BLaER1 treated with 17β-estradiol and CSF1 and Interleukin-3, amounts not matched to agents 10 nM and 100 nM (cell line): ENCODE measurements at regions not wholly inside any gene's neighbourhood (a gene's known extent, or its start where the extent isn't known, plus 50 kb on each side); places are given as distances from the start of the nearest gene placed in this dataset.

Experiments
- H3K27ac ChIP-seq, 11 experiments: shearing (Covaris generic); formaldehyde crosslinking; 2 replicates each; pipeline ENCODE4 v1.8.1; 2022
- H3K27me3 ChIP-seq, 11 experiments: shearing (Covaris generic); formaldehyde crosslinking; 2 replicates each; pipeline ENCODE4 v1.8.1; 2022
- H3K36me3 ChIP-seq, 11 experiments: shearing (Covaris generic); formaldehyde crosslinking; 2 replicates each; pipeline ENCODE4 v1.8.1; 2022
- H3K4me1 ChIP-seq, 10 experiments: shearing (Covaris generic); formaldehyde crosslinking; 2 replicates each; pipeline ENCODE4 v1.8.1; 2022
- H3K4me2 ChIP-seq, 11 experiments: shearing (Covaris generic); formaldehyde crosslinking; 2 replicates each; pipeline ENCODE4 v1.8.1; 2022
- H3K4me3 ChIP-seq, 10 experiments: shearing (Covaris generic); formaldehyde crosslinking; 2 replicates each; pipeline ENCODE4 v1.8.1; 2022
- H3K9ac ChIP-seq, 11 experiments: shearing (Covaris generic); formaldehyde crosslinking; 2 replicates each; pipeline ENCODE4 v1.8.1; 2022
- H3K9me3 ChIP-seq, 11 experiments: shearing (Covaris generic); formaldehyde crosslinking; replicated peaks in 1 of 11; 2 replicates each; pipeline ENCODE4 v1.8.1; 2022
- H4K20me1 ChIP-seq, 11 experiments: shearing (Covaris generic); formaldehyde crosslinking; 2 replicates each; pipeline ENCODE4 v1.8.1; 2022
- Cebpa-rat ChIP-seq, 11 experiments: shearing (Covaris generic); IDR thresholded peaks; 2 replicates each; pipeline ENCODE4 v1.8.1; 2022

- no peaks in the 10 kb centered on the region for H4K20me1 ChIP-seq
- H3K4me3 ChIP-seq = no peak overlapping the region
- TF ChIP-seq Cebpa-rat (IDR thresholded peaks at IDR 0.05) = no peak
- no peak overlapping the region for H3K9ac ChIP-seq
- H3K27me3 ChIP-seq = no peaks in the 10 kb centered on the region
- H3K4me2 ChIP-seq = no peak overlapping the region
- H3K9me3 ChIP-seq = no peaks in the 10 kb centered on the region
- no peaks in the 10 kb centered on the region for H3K36me3 ChIP-seq
- H3K27ac ChIP-seq = no peak overlapping the region
- H3K4me1 ChIP-seq = no peaks in the 10 kb centered on the region
Measured at GRCh38 chr2:13021470-13021957, 304.8 kb downstream of the TRIB2 start.

DNA sequence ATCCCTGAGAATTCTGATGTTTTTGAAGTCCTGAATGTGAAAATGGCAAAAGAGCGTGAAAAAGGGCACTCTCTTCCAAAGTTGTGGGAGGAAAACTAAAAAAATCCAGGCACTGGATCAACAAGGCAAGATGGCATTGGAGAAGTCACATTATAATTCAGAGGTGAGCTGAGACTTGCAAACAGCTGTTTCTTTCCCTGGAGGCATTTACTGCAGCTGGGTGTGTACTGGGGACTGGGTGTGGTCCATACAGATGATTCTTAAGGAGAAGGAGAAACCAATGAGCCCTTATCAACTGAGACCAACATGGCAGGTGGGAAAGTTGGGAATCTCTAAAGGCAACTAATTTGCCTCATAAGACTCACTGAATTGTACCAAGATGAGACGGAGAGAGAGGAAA is 313.9 kb downstream of the TRIB2 start:
- H3K4me2 ChIP-seq = no peak overlapping the region
- TF ChIP-seq Cebpa-rat (IDR thresholded peaks at IDR 0.05) = no peak
- H3K27me3 ChIP-seq = no peaks in the 10 kb centered on the region

DNA sequence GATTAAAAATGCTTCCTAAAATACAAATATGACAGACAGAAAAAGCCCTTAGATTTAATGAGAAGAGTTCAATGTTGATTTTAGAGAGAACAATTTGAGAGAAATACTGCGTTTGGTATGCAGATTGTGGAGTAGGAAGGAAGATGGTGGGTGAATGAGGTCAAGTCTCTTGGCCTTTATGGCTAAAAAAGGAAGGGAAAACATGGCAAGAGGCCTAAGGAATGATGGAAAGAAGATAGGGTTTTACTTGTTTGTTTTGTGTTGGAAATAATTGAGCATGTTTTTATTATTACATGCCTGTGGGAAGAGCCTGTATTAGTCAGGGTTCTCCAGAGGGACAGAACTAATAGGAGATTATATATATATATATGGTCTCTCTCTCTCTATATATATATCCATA is 318.1 kb downstream of the TRIB2 start:
- no peaks in the 10 kb centered on the region for H3K4me1 ChIP-seq

More for the DNA sequence above, 313.9 kb downstream of the TRIB2 start:
- Histone ChIP-seq H3K27ac (no peak overlapping the region), H3K36me3 (no peaks in the 10 kb centered on the region), H3K9ac (no peak overlapping the region), H3K9me3 (no peaks in the 10 kb centered on the region), H3K4me3 (no peak overlapping the region), H3K4me1 (peaks cover 0 to 11% (median 7%) of the 10 kb centered on the region in 10 experiments; a peak in 8 of 20 replicates), H4K20me1 (no peaks in the 10 kb centered on the region)

GRCh38 chr2:13035866-13036265 is 319.1 kb downstream of the TRIB2 start:
- no peaks in the 10 kb centered on the region for H3K27me3 ChIP-seq
- no peak overlapping the region for H3K9ac ChIP-seq
- peaks cover 9 to 15% (median 13%) of the 10 kb centered on the region in 11 experiments for H3K9me3 ChIP-seq
- TF ChIP-seq Cebpa-rat (IDR thresholded peaks at IDR 0.05) = no peak
- no peak overlapping the region for H3K4me3 ChIP-seq
- no peaks in the 10 kb centered on the region for H3K4me1 ChIP-seq
- no peak overlapping the region for H3K27ac ChIP-seq
- no peaks in the 10 kb centered on the region for H4K20me1 ChIP-seq
- no peaks in the 10 kb centered on the region for H3K36me3 ChIP-seq
- H3K4me2 ChIP-seq = no peak overlapping the region

More for the DNA sequence above, 318.1 kb downstream of the TRIB2 start:
- TF ChIP-seq Cebpa-rat (IDR thresholded peaks at IDR 0.05) = no peak
- Histone ChIP-seq H3K27ac (no peak overlapping the region), H3K27me3 (no peaks in the 10 kb centered on the region), H3K9me3 (peaks cover 0 to 5% (median 2%) of the 10 kb centered on the region in 11 experiments; a peak in 20 of 22 replicates), H3K4me3 (no peak overlapping the region), H4K20me1 (no peaks in the 10 kb centered on the region), H3K9ac (no peak overlapping the region), H3K4me2 (no peak overlapping the region), H3K36me3 (no peaks in the 10 kb centered on the region)

DNA sequence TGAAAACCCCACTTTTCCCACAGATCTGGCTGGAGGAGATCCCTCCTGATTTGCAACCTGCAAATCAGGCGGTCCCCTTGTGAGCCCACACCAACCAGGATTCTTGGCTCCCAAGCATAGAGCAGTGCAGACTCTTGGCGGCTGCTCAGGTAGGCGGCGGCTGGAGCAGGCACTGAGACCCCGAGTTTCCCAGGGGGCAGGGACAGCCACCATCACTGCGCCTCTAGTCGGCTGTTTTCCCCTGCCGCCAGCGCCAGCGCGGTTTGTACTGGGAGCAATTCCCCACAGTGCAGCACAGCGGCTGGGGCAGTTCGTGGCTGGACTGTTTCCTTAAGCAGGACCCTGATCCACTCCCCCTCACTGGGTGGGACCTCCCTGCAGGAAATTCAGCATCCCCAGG is 323.3 kb downstream of the TRIB2 start:
- Histone ChIP-seq H3K27ac (no peak overlapping the region), H3K36me3 (no peaks in the 10 kb centered on the region), H3K4me1 (no peaks in the 10 kb centered on the region), H3K9ac (no peak overlapping the region), H3K4me2 (no peak overlapping the region), H3K4me3 (no peak overlapping the region), H3K9me3 (peaks cover 23 to 29% (median 27%) of the 10 kb centered on the region in 11 experiments), H4K20me1 (no peaks in the 10 kb centered on the region), H3K27me3 (no peaks in the 10 kb centered on the region)
- no peak for TF ChIP-seq Cebpa-rat (IDR thresholded peaks at IDR 0.05)

DNA sequence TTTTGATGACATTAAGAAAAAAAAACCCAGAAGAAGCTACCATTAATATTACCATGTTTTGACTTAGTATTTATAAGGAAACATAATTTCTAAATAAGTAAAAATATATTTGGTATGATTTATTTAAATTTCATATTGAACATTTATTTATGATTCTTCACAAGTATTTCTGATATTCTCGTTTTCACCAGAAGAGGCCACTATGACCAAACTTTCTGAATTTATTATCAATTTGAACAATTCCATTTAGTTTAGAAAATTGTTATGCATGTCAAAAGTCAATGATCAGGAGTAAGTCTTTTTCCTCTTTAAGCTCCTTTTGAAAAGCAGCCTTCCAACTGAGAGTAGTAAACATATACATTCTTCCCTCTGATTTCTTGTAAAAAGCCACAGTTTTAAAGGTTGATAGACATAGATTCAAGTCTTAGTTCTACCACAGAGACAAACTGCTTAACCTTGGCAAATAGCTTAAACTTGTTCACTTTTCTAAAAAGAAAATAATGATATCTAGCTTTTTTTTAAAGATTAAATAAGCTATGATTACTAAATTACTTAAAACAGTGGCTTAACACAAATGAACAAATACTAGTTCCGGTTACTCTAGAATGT is 329.9 kb downstream of the TRIB2 start:
- Histone ChIP-seq H3K4me3 (no peak overlapping the region), H3K27ac (no peak overlapping the region), H3K4me2 (no peak overlapping the region), H3K4me1 (no peaks in the 10 kb centered on the region), H3K9ac (no peak overlapping the region), H3K36me3 (no peaks in the 10 kb centered on the region), H3K9me3 (peaks cover 5 to 7% (median 6%) of the 10 kb centered on the region in 11 experiments; a peak in 20 of 22 replicates), H3K27me3 (no peaks in the 10 kb centered on the region), H4K20me1 (no peaks in the 10 kb centered on the region)
- no peak for TF ChIP-seq Cebpa-rat (IDR thresholded peaks at IDR 0.05)

- Histone ChIP-seq H3K4me3 (no peak overlapping the region), H3K27ac (no peak overlapping the region), H3K4me2 (no peak overlapping the region), H3K36me3 (no peaks in the 10 kb centered on the region), H4K20me1 (no peaks in the 10 kb centered on the region), H3K27me3 (no peaks in the 10 kb centered on the region), H3K9me3 (no peaks in the 10 kb centered on the region), H3K9ac (no peak overlapping the region), H3K4me1 (no peaks in the 10 kb centered on the region)
- no peak for TF ChIP-seq Cebpa-rat (IDR thresholded peaks at IDR 0.05)
Measured at GRCh38 chr2:13050764-13051163, 334.0 kb downstream of the TRIB2 start.

DNA sequence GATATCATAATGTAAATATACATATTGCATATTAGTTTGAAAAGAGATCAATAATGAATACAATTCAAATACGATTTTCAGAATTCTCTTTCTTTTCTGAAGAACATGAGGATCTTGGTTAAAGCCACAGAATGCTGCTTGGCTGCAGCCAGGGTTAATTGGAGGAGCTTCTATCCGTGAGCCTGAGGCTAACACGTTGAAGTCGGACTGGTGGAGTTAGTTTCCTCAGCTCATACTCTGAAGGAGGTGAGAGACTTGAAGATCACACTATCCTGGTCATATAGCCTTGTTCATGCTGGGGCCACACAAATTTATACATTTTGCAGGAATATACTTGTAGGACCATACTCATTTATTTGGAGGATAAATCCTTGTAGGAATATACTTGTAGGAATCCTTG is 335.8 kb downstream of the TRIB2 start:
- TF ChIP-seq Cebpa-rat (IDR thresholded peaks at IDR 0.05) = no peak
- Histone ChIP-seq H3K27ac (no peak overlapping the region), H3K4me2 (no peak overlapping the region), H3K36me3 (no peaks in the 10 kb centered on the region), H3K9ac (no peak overlapping the region), H3K4me1 (no peaks in the 10 kb centered on the region), H3K4me3 (no peak overlapping the region), H4K20me1 (no peaks in the 10 kb centered on the region), H3K27me3 (no peaks in the 10 kb centered on the region), H3K9me3 (no peaks in the 10 kb centered on the region)

DNA sequence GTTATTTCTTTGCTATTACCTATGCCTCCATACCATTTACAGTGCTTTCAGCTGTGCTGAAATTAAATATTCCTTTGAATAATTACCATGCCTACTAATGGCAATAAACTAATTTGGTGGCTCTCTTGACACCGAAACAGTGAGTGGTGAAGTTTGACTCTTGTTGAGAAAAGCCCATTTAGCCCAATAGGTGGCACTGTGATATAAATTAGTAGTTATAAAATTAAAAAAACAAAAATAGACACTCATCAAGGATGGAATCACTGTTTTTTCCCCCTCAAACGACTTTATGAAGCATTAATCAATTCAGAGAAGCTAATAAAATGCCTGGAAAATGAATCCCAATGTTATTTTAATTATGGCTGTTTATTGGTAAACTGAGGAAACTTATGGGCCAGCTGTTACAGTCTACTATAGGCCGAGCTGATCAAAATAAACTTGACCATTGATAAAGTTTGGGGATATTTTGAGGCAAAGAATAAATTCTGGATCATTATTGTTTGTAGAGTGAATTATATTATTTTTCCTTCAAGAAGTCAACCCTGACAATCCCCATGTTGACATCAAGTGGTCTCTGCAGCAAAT is 339.6 kb downstream of the TRIB2 start:
- Histone ChIP-seq H3K27ac (no peak overlapping the region), H3K9ac (no peak overlapping the region), H4K20me1 (no peaks in the 10 kb centered on the region), H3K4me3 (no peak overlapping the region), H3K36me3 (no peaks in the 10 kb centered on the region), H3K4me2 (no peak overlapping the region), H3K9me3 (no peaks in the 10 kb centered on the region), H3K4me1 (no peaks in the 10 kb centered on the region), H3K27me3 (no peaks in the 10 kb centered on the region)
- TF ChIP-seq Cebpa-rat (IDR thresholded peaks at IDR 0.05) = no peak

- Histone ChIP-seq H3K36me3 (no peaks in the 10 kb centered on the region), H4K20me1 (no peaks in the 10 kb centered on the region), H3K4me3 (no peak overlapping the region), H3K4me2 (no peak overlapping the region), H3K9me3 (no peaks in the 10 kb centered on the region), H3K4me1 (no peaks in the 10 kb centered on the region), H3K9ac (no peak overlapping the region), H3K27me3 (no peaks in the 10 kb centered on the region), H3K27ac (no peak overlapping the region)
- no peak for TF ChIP-seq Cebpa-rat (IDR thresholded peaks at IDR 0.05)
Measured at GRCh38 chr2:13057671-13058070, 340.9 kb downstream of the TRIB2 start.
